GM23338 (cell line): ENCODE measurements at regions not wholly inside any gene's neighbourhood (a gene's known extent, or its start where the extent isn't known, plus 50 kb on each side); places are given as distances from the start of the nearest gene placed in this dataset.
"Not testable (repeated sequence)": the region's sequence is repeated elsewhere in the genome, so short reads cannot be mapped to it uniquely, and the experiment has no call there.

ENCODE experiments used
- CREB1 ChIP-seq: fragments of 250-450 bp; sonication (Bioruptor Pico); IDR thresholded peaks from 2 replicates; pipeline ENCODE4 v1.5.0; 2020; ENCODE audit warnings: low read depth, mild to moderate bottlenecking, moderate library complexity
- TF ChIP-seq, protein P1 (sequence below), 2 experiments: fragments of 200-600 bp in 1 of 2; sonication (generic) in 1 of 2; conservative IDR thresholded peaks; 2 replicates each; pipeline versions ENCODE4 v1.5.1 to v1.6.1; 2016 to 2017; ENCODE audit warnings: antibody characterized with exemption in 2 of 2, low read depth in 2 of 2, mild to moderate bottlenecking in 2 of 2, moderate library complexity in 1 of 2
- TF ChIP-seq, protein P2 (sequence below): IDR thresholded peaks from 2 replicates; pipeline ENCODE4 v1.6.1; 2016; ENCODE audit warnings: antibody characterized with exemption

DNA sequence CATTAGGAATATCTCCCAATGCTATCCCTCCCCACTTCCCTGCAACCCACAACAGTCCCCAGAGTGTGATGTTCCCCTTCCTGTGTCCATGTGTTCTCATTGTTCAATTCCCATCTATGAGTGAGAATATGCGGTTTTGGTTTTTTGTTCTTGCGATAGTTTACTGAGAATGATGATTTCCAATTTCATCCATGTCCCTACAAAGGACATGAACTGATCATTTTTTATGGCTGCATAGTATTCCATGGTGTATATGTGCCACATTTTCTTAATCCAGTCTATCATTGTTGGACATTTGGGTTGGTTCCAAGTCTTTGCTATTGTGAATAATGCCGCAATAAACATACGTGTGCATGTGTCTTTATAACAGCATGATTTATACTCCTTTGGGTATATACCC lies 169.5 kb downstream of the SIM1 start:
- TF ChIP-seq, protein P1, sequence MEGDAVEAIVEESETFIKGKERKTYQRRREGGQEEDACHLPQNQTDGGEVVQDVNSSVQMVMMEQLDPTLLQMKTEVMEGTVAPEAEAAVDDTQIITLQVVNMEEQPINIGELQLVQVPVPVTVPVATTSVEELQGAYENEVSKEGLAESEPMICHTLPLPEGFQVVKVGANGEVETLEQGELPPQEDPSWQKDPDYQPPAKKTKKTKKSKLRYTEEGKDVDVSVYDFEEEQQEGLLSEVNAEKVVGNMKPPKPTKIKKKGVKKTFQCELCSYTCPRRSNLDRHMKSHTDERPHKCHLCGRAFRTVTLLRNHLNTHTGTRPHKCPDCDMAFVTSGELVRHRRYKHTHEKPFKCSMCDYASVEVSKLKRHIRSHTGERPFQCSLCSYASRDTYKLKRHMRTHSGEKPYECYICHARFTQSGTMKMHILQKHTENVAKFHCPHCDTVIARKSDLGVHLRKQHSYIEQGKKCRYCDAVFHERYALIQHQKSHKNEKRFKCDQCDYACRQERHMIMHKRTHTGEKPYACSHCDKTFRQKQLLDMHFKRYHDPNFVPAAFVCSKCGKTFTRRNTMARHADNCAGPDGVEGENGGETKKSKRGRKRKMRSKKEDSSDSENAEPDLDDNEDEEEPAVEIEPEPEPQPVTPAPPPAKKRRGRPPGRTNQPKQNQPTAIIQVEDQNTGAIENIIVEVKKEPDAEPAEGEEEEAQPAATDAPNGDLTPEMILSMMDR (conservative IDR thresholded peaks at IDR 0.05; ENCODE audit: low read depth in 2 of 2) = not testable (repeated sequence)
- TF ChIP-seq CREB1 (CRISPR knock-in tag) = not testable (repeated sequence)
- TF ChIP-seq, protein P2, sequence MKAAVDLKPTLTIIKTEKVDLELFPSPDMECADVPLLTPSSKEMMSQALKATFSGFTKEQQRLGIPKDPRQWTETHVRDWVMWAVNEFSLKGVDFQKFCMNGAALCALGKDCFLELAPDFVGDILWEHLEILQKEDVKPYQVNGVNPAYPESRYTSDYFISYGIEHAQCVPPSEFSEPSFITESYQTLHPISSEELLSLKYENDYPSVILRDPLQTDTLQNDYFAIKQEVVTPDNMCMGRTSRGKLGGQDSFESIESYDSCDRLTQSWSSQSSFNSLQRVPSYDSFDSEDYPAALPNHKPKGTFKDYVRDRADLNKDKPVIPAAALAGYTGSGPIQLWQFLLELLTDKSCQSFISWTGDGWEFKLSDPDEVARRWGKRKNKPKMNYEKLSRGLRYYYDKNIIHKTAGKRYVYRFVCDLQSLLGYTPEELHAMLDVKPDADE = not testable (repeated sequence)
